ENCODE measurements at regions not wholly inside any gene's neighbourhood (a gene's known extent, or its start where the extent isn't known, plus 50 kb on each side); places are given as distances from the start of the nearest gene placed in this dataset.

GRCh38 chr6:104404377-104404776, 455.3 kb downstream of the HACE1 start:
- TF ChIP-seq CTCF (IDR thresholded peaks at IDR 0.05; ENCODE audit: insufficient read depth, low read length, poor library complexity, severe bottlenecking) (no peak), EZH2phosphoT487 (conservative IDR thresholded peaks at IDR 0.05; ENCODE audit: low read length) (no peak)
